ENCODE measurements at regions not wholly inside any gene's neighbourhood (a gene's known extent, or its start where the extent isn't known, plus 50 kb on each side); places are given as distances from the start of the nearest gene placed in this dataset.
"Not testable (repeated sequence)": the region's sequence is repeated elsewhere in the genome, so short reads cannot be mapped to it uniquely, and the experiment has no call there.

GRCh38 chr4:4946416-4946815 lies 72.8 kb downstream of the CYTL1 start:
- Histone ChIP-seq H3K9me3 (ENCODE audit: insufficient read depth, low read length) (peaks cover 4% of the 10 kb centered on the region; the same call in 1 of the 2 replicates), H3K27me3 (ENCODE audit: insufficient read depth, insufficient read length) (no peaks in the 10 kb centered on the region), H3K36me3 (ENCODE audit: insufficient read depth, insufficient read length, low read length) (no peaks in the 10 kb centered on the region), H3K4me1 (ENCODE audit: insufficient read depth, insufficient read length) (no peaks in the 10 kb centered on the region), H3K9ac (ENCODE audit: insufficient read length, low read depth) (no peak overlapping the region), H3K4me3 (ENCODE audit: insufficient read length, low read depth) (no peak overlapping the region)
- no peak for DNase-seq (ENCODE audit: low read depth, low spot score)
- TF ChIP-seq ZNF274 (IDR thresholded peaks at IDR 0.05; ENCODE audit: low read depth, low read length) (no peak), YY1 (IDR thresholded peaks at IDR 0.05; ENCODE audit: insufficient read depth, insufficient read length) (no peak), SUZ12 (IDR thresholded peaks at IDR 0.05; ENCODE audit: extremely low read depth, insufficient read depth, insufficient read length) (no peak)

DNA sequence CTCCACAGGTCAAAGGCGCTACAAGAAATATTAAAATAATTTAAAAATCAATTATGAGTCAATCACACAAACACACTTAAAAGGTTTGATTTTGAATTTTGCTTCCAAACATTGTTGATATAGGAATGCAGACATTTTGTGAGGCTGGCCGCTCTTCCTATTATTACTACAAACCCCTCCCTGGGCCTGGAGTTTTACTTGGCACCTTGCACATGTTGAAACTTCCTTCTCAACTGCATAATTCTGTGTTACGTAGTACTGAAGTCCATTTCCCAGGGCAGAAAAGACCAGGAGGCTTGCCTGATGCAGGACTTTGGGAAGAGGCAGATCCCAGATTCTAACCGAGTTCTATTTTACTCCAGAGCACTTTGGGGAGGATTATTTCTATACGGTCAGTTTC lies 71.5 kb downstream of the CYTL1 start:
- no peak overlapping the region for H3K9ac ChIP-seq (ENCODE audit: insufficient read length, low read depth)
- H3K9me3 ChIP-seq (ENCODE audit: insufficient read depth, low read length) = peaks cover 4% of the 10 kb centered on the region; the same call in 1 of the 2 replicates
- TF ChIP-seq YY1 (IDR thresholded peaks at IDR 0.05; ENCODE audit: insufficient read depth, insufficient read length) (no peak), SUZ12 (IDR thresholded peaks at IDR 0.05; ENCODE audit: extremely low read depth, insufficient read depth, insufficient read length) (no peak)
- DNase-seq (ENCODE audit: low read depth, low spot score) = no peak
- H3K36me3 ChIP-seq (ENCODE audit: insufficient read depth, insufficient read length, low read length) = no peaks in the 10 kb centered on the region
- H3K4me1 ChIP-seq (ENCODE audit: insufficient read depth, insufficient read length) = no peaks in the 10 kb centered on the region
- H3K4me3 ChIP-seq (ENCODE audit: insufficient read length, low read depth) = no peak overlapping the region
- no peaks in the 10 kb centered on the region for H3K27me3 ChIP-seq (ENCODE audit: insufficient read depth, insufficient read length)

GRCh38 chr4:4948370-4948769 lies 70.9 kb downstream of the CYTL1 start:
- Histone ChIP-seq H3K9ac (ENCODE audit: insufficient read length, low read depth) (no peak overlapping the region), H3K36me3 (ENCODE audit: insufficient read depth, insufficient read length, low read length) (no peaks in the 10 kb centered on the region), H3K9me3 (ENCODE audit: insufficient read depth, low read length) (peaks cover 8% of the 10 kb centered on the region; the same call in 1 of the 2 replicates), H3K27me3 (ENCODE audit: insufficient read depth, insufficient read length) (no peaks in the 10 kb centered on the region), H3K4me3 (ENCODE audit: insufficient read length, low read depth) (no peak overlapping the region), H3K4me1 (ENCODE audit: insufficient read depth, insufficient read length) (no peaks in the 10 kb centered on the region)
- TF ChIP-seq ZNF274 (IDR thresholded peaks at IDR 0.05; ENCODE audit: low read depth, low read length) (no peak), SUZ12 (IDR thresholded peaks at IDR 0.05; ENCODE audit: extremely low read depth, insufficient read depth, insufficient read length) (no peak), YY1 (IDR thresholded peaks at IDR 0.05; ENCODE audit: insufficient read depth, insufficient read length) (no peak)
- DNase-seq (ENCODE audit: low read depth, low spot score) = no peak

DNA sequence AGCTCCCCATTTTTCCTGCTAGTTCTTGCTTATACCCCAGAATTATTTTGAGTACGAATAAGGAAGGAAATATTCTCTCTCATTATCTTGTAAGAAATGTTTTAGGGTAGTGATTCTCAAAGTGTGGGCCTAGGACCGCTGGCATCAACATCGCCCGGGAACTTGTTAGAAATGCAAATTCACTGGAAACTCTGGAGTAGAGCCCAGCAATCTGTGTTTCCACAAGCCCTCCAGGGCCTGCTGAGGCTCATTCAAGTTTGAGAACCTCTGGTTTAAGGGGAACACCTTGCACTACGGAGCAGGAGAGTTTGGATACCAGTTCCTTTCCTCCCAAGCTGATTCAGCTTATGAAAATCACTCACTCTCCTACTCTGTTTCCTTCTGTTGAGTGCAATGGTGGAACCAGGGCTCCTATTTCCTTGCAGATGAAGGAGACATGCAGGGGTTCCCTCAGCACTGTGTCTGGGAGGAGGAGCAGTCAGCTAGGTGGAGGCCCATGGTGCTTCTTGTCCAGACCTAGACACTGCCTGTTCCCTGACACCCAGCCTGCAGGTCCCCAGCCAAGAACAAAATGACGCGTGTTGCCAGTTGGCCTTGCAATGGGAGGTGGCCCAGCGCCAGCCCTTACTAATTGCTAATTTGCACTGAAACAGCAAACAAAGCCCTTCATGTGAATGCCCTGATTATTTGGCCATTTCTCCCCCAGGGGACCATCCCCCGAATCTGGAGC lies 68.5 kb downstream of the CYTL1 start:
- no peaks in the 10 kb centered on the region for H3K36me3 ChIP-seq (ENCODE audit: insufficient read depth, insufficient read length, low read length)
- no peak for DNase-seq (ENCODE audit: low read depth, low spot score)
- no peak overlapping the region for H3K9ac ChIP-seq (ENCODE audit: insufficient read length, low read depth)
- TF ChIP-seq ZNF274 (IDR thresholded peaks at IDR 0.05; ENCODE audit: low read depth, low read length) (no peak), SUZ12 (IDR thresholded peaks at IDR 0.05; ENCODE audit: extremely low read depth, insufficient read depth, insufficient read length) (no peak), YY1 (IDR thresholded peaks at IDR 0.05; ENCODE audit: insufficient read depth, insufficient read length) (no peak)
- no peaks in the 10 kb centered on the region for H3K4me1 ChIP-seq (ENCODE audit: insufficient read depth, insufficient read length)
- H3K27me3 ChIP-seq (ENCODE audit: insufficient read depth, insufficient read length) = no peaks in the 10 kb centered on the region
- peaks cover 7% of the 10 kb centered on the region; the same call in 1 of the 2 replicates for H3K9me3 ChIP-seq (ENCODE audit: insufficient read depth, low read length)
- no peak overlapping the region for H3K4me3 ChIP-seq (ENCODE audit: insufficient read length, low read depth)

DNA sequence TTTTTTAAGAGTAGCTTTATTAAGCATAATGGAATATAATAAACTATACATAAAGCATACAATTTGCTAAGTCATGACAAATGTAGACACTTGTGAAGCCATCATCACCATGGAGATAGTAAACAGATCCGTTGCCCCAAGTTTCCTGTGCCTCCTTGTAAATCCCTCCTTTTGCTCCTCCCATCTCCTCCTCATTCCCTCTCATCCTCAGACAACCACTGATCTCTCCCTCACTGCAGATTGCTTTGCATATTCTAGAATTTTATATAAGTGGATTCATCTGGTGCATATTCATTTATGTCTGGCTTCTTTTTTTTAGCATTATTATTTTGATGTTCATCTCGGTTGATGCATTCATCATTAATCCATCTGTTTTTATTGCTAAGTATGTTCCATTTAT lies 67.0 kb downstream of the CYTL1 start:
- H3K27me3 ChIP-seq (ENCODE audit: insufficient read depth, insufficient read length) = no peaks in the 10 kb centered on the region
- no peak overlapping the region for H3K4me3 ChIP-seq (ENCODE audit: insufficient read length, low read depth)
- H3K4me1 ChIP-seq (ENCODE audit: insufficient read depth, insufficient read length) = no peaks in the 10 kb centered on the region
- H3K9ac ChIP-seq (ENCODE audit: insufficient read length, low read depth) = no peak overlapping the region
- no peak for TF ChIP-seq SUZ12 (IDR thresholded peaks at IDR 0.05; ENCODE audit: extremely low read depth, insufficient read depth, insufficient read length)
- no peak for TF ChIP-seq YY1 (IDR thresholded peaks at IDR 0.05; ENCODE audit: insufficient read depth, insufficient read length)
- TF ChIP-seq ZNF274 (IDR thresholded peaks at IDR 0.05; ENCODE audit: low read depth, low read length) = no peak
- no peak for DNase-seq (ENCODE audit: low read depth, low spot score)
- H3K9me3 ChIP-seq (ENCODE audit: insufficient read depth, low read length) = peaks cover 7% of the 10 kb centered on the region; the same call in 1 of the 2 replicates
- H3K36me3 ChIP-seq (ENCODE audit: insufficient read depth, insufficient read length, low read length) = no peaks in the 10 kb centered on the region

- not testable (repeated sequence) for H3K4me1 ChIP-seq (ENCODE audit: insufficient read depth, insufficient read length)
- Histone ChIP-seq H3K9ac (ENCODE audit: insufficient read length, low read depth) (peak overlapping the region; percentile 52), H3K4me3 (ENCODE audit: insufficient read length, low read depth) (peak overlapping the region; percentile 57)
These were observed 59.7 kb downstream of the CYTL1 start for GRCh38 chr4:4959344-4960074.

GRCh38 chr4:4960574-4960973 lies 58.7 kb downstream of the CYTL1 start:
- Histone ChIP-seq H3K27me3 (ENCODE audit: insufficient read depth, insufficient read length) (no peaks in the 10 kb centered on the region), H3K9ac (ENCODE audit: insufficient read length, low read depth) (no peak overlapping the region), H3K4me1 (ENCODE audit: insufficient read depth, insufficient read length) (no peaks in the 10 kb centered on the region), H3K36me3 (ENCODE audit: insufficient read depth, insufficient read length, low read length) (no peaks in the 10 kb centered on the region), H3K9me3 (ENCODE audit: insufficient read depth, low read length) (peaks cover 39% of the 10 kb centered on the region), H3K4me3 (ENCODE audit: insufficient read length, low read depth) (peak overlapping the region; percentile 57)
- TF ChIP-seq YY1 (IDR thresholded peaks at IDR 0.05; ENCODE audit: insufficient read depth, insufficient read length) (no peak), ZNF274 (IDR thresholded peaks at IDR 0.05; ENCODE audit: low read depth, low read length) (no peak), SUZ12 (IDR thresholded peaks at IDR 0.05; ENCODE audit: extremely low read depth, insufficient read depth, insufficient read length) (no peak)
- DNase-seq (ENCODE audit: low read depth, low spot score) = no peak

More at GRCh38 chr4:4959344-4960074, 59.7 kb downstream of the CYTL1 start:
- H3K27me3 ChIP-seq (ENCODE audit: insufficient read depth, insufficient read length); H3K36me3 ChIP-seq (ENCODE audit: insufficient read depth, insufficient read length, low read length); DNase-seq (ENCODE audit: low read depth, low spot score): not testable (repeated sequence)
- TF ChIP-seq YY1 (IDR thresholded peaks at IDR 0.05; ENCODE audit: insufficient read depth, insufficient read length) = peak; percentile 56
- peaks cover 39% of the 10 kb centered on the region for H3K9me3 ChIP-seq (ENCODE audit: insufficient read depth, low read length)
